Neural progenitor cell (in vitro differentiated cells): ENCODE measurements at regions not wholly inside any gene's neighbourhood (a gene's known extent, or its start where the extent isn't known, plus 50 kb on each side); places are given as distances from the start of the nearest gene placed in this dataset.

Source experiments
- DNase-seq: peaks from one replicate; pipeline ENCODE4 v3.0.0-alpha.2; 2016; ENCODE audit warnings: low spot score
- H2AFZ ChIP-seq: fragments of 200-600 bp; sonication (generic); replicated peaks from 2 replicates; pipeline ENCODE4 v1.6.1; 2016; ENCODE audit warnings: antibody characterized with exemption
- H3F3A ChIP-seq: fragments of 200-600 bp; sonication (generic); 2 replicates; pipeline ENCODE4 v1.6.1; 2016; ENCODE audit warnings: antibody characterized with exemption, low read depth
- H3K27ac ChIP-seq: fragments of 200-600 bp; sonication (generic); 2 replicates; pipeline ENCODE4 v1.5.1; 2016; ENCODE audit warnings: mild to moderate bottlenecking
- H3K27me3 ChIP-seq: fragments of 200-600 bp; sonication (generic); 2 replicates; pipeline ENCODE4 v1.6.1; 2016; ENCODE audit warnings: mild to moderate bottlenecking, moderate library complexity
- H3K36me3 ChIP-seq: fragments of 200-600 bp; sonication (generic); 2 replicates; pipeline ENCODE4 v1.5.1; 2016
- H3K4me1 ChIP-seq: fragments of 200-600 bp; sonication (generic); 2 replicates; pipeline ENCODE4 v1.6.1; 2016; ENCODE audit warnings: mixed run types
- H3K4me2 ChIP-seq: fragments of 200-600 bp; sonication (generic); 2 replicates; pipeline ENCODE4 v1.6.1; 2016
- H3K4me3 ChIP-seq: fragments of 200-600 bp; sonication (generic); 2 replicates; pipeline ENCODE4 v1.5.1; 2016
- H3K79me2 ChIP-seq: fragments of 200-600 bp; sonication (generic); 2 replicates; pipeline ENCODE4 v1.6.1; 2016; ENCODE audit warnings: low read depth
- H3K9ac ChIP-seq: fragments of 200-600 bp; sonication (generic); 2 replicates; pipeline ENCODE4 v1.6.1; 2016
- H3K9me3 ChIP-seq: fragments of 200-600 bp; sonication (generic); 2 replicates; pipeline ENCODE4 v1.5.1; 2016; ENCODE audit warnings: low read depth
- H4K20me1 ChIP-seq: fragments of 200-600 bp; sonication (generic); 2 replicates; pipeline ENCODE4 v1.6.1; 2016; ENCODE audit warnings: low read depth
- H3K27ac Mint-ChIP-seq: 3 replicates; pipeline ENCODE4 v1.8.0; 2021; ENCODE audit warnings: mixed read lengths
- H3K27me3 Mint-ChIP-seq: 2 replicates; pipeline ENCODE4 v1.8.0; 2022; ENCODE audit warnings: low read depth, mild to moderate bottlenecking, inconsistent platforms, moderate library complexity, mixed read lengths; ENCODE audit not compliant: insufficient read depth
- H3K36me3 Mint-ChIP-seq: 3 replicates; pipeline ENCODE4 v1.8.0; 2021; ENCODE audit warnings: mixed read lengths
- H3K4me1 Mint-ChIP-seq: 3 replicates; pipeline ENCODE4 v1.8.0; 2021; ENCODE audit warnings: mixed read lengths
- H3K4me3 Mint-ChIP-seq: 3 replicates; pipeline ENCODE4 v1.8.0; 2021; ENCODE audit warnings: mild to moderate bottlenecking, moderate library complexity, mixed read lengths
- H3K9me3 Mint-ChIP-seq: 3 replicates; pipeline ENCODE4 v1.8.0; 2020; ENCODE audit warnings: mixed read lengths
- EZH2 ChIP-seq: fragments of 200-600 bp; sonication (generic); IDR thresholded peaks from 2 replicates; pipeline ENCODE4 v1.6.1; 2017; ENCODE audit warnings: antibody characterized with exemption, mild to moderate bottlenecking, moderate library complexity
- EZH2phosphoT487 ChIP-seq: fragments of 200-600 bp; sonication (generic); IDR thresholded peaks from 2 replicates; pipeline ENCODE4 v1.6.1; 2017; ENCODE audit warnings: antibody characterized with exemption
- TF ChIP-seq, protein P1 (sequence below): fragments of 200-600 bp; sonication (generic); IDR thresholded peaks from 2 replicates; pipeline ENCODE4 v1.5.1; 2017; ENCODE audit warnings: antibody characterized with exemption, mild to moderate bottlenecking

DNA sequence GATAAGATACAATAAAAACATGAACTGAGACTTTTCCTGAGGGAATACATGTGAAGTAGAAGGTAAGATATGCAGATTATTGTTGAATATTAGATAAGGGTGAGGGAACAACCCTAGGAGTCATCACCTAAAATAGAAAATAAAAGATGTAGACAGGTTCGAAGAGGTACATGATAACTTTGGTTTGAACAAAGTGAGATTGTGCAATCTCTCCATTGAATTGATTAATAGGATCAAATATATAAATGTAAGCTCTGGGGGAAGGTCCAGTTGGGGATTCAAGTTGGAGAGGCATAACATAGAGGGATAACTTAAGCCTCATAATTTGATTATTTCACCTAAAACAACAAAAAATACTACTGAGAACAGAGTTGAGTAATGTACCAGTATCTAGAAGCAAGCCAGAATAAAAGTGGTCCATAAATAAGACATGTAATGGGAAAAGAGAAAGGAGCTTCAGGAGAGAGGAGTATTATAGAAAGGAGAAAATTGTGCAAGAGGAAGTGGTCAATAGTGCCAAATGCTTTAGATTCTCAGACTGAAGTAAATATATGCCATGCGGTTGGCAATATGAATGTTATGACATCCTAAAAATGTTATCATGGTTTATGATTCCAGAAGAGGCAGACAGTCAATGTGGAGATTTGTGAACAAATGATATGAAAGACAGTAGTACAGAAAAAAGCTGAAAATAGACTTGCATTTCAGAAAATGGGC, 282.3 kb upstream of the CHRM2 start:
- H3K9me3 Mint-ChIP-seq: no peaks in the 10 kb centered on the region
- Histone ChIP-seq H3K4me1 (no peaks in the 10 kb centered on the region), H2AFZ (no peak overlapping the region), H3K36me3 (no peaks in the 10 kb centered on the region), H3K4me3 (no peak overlapping the region), H3K79me2 (no peaks in the 10 kb centered on the region), H4K20me1 (no peaks in the 10 kb centered on the region), H3K9ac (no peak overlapping the region), H3K9me3 (no peaks in the 10 kb centered on the region), H3K27me3 (no peaks in the 10 kb centered on the region), H3K27ac (no peak overlapping the region), H3K4me2 (no peak overlapping the region), H3F3A (no peaks in the 10 kb centered on the region)
- no peaks in the 10 kb centered on the region for H3K4me1 Mint-ChIP-seq
- no peak overlapping the region for H3K27ac Mint-ChIP-seq
- no peak overlapping the region for H3K4me3 Mint-ChIP-seq
- no peaks in the 10 kb centered on the region for H3K27me3 Mint-ChIP-seq
- no peak for DNase-seq
- no peaks in the 10 kb centered on the region for H3K36me3 Mint-ChIP-seq
- TF ChIP-seq, protein P1, sequence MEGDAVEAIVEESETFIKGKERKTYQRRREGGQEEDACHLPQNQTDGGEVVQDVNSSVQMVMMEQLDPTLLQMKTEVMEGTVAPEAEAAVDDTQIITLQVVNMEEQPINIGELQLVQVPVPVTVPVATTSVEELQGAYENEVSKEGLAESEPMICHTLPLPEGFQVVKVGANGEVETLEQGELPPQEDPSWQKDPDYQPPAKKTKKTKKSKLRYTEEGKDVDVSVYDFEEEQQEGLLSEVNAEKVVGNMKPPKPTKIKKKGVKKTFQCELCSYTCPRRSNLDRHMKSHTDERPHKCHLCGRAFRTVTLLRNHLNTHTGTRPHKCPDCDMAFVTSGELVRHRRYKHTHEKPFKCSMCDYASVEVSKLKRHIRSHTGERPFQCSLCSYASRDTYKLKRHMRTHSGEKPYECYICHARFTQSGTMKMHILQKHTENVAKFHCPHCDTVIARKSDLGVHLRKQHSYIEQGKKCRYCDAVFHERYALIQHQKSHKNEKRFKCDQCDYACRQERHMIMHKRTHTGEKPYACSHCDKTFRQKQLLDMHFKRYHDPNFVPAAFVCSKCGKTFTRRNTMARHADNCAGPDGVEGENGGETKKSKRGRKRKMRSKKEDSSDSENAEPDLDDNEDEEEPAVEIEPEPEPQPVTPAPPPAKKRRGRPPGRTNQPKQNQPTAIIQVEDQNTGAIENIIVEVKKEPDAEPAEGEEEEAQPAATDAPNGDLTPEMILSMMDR: no peak
- TF ChIP-seq EZH2 (no peak), EZH2phosphoT487 (no peak)

DNA sequence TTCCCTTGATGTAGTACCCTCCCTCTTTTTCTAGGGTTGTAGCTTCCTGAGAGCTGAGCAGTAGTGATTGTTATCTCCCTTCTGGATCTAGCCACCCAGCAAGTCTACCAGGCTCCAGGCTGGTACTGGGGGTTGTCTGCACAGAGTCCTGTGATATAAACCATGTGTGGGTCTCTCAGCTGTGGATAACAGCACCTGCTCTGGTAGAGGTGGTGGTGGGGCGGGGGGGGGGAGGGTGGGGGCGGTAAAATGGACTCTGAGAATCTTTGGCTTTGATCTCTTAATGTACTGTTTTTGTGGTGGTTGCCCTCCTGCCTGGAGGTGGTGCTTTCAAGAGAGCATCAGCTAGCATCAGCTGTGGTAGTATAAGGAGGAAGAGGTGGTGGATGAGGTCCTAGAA, 302.0 kb upstream of the CHRM2 start:
- H3F3A ChIP-seq: no peaks in the 10 kb centered on the region
- Mint-ChIP-seq H3K4me1 (no peaks in the 10 kb centered on the region), H3K4me3 (no peak overlapping the region), H3K27me3 (no peaks in the 10 kb centered on the region), H3K36me3 (no peaks in the 10 kb centered on the region), H3K27ac (no peak overlapping the region), H3K9me3 (peaks cover 2% of the 10 kb centered on the region)
- no peak overlapping the region for H3K27ac ChIP-seq
- H2AFZ ChIP-seq: no peak overlapping the region
- no peaks in the 10 kb centered on the region for H3K4me1 ChIP-seq
- TF ChIP-seq, protein P1: no peak
- TF ChIP-seq EZH2phosphoT487: no peak
- no peak for TF ChIP-seq EZH2
- no peak overlapping the region for H3K4me3 ChIP-seq
- DNase-seq: no peak
- no peaks in the 10 kb centered on the region for H3K9me3 ChIP-seq
- no peaks in the 10 kb centered on the region for H3K79me2 ChIP-seq
- no peaks in the 10 kb centered on the region for H4K20me1 ChIP-seq
- no peaks in the 10 kb centered on the region for H3K36me3 ChIP-seq
- H3K9ac ChIP-seq: no peak overlapping the region
- no peaks in the 10 kb centered on the region for H3K27me3 ChIP-seq
- no peak overlapping the region for H3K4me2 ChIP-seq

DNA sequence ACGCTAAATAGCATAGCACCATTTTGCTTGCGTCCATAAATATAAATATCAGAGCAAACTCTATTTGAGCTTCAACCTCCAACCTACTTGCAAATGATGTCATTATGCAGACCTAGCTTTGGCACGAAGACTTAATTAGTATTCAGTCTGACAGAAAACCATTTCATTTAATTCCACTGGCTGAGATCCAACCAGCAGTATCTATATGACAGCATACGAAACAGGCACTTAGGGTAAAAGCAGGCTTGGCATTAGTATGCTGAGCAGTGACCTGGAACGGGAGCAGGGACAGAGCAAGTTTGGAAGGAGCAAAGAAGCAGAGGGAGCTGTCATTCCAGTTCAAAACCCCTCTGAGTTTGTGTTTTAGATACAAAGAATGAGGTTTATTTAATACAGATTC, 312.5 kb upstream of the CHRM2 start:
- H3K4me3 ChIP-seq: no peak overlapping the region
- no peaks in the 10 kb centered on the region for H4K20me1 ChIP-seq
- Mint-ChIP-seq H3K4me1 (peaks cover 22% of the 10 kb centered on the region), H3K9me3 (no peaks in the 10 kb centered on the region), H3K4me3 (peak overlapping the region; percentile 66), H3K36me3 (no peaks in the 10 kb centered on the region), H3K27me3 (peaks cover 3% of the 10 kb centered on the region), H3K27ac (peak overlapping the region; percentile 22)
- H3K9ac ChIP-seq: no peak overlapping the region
- H3F3A ChIP-seq: no peaks in the 10 kb centered on the region
- no peak overlapping the region for H3K4me2 ChIP-seq
- H3K79me2 ChIP-seq: no peaks in the 10 kb centered on the region
- no peak overlapping the region for H2AFZ ChIP-seq
- peak; percentile 2 for DNase-seq
- H3K9me3 ChIP-seq: no peaks in the 10 kb centered on the region
- TF ChIP-seq, protein P1: no peak
- TF ChIP-seq EZH2phosphoT487 (no peak), EZH2 (no peak)
- H3K36me3 ChIP-seq: no peaks in the 10 kb centered on the region
- H3K27me3 ChIP-seq: no peaks in the 10 kb centered on the region
- no peaks in the 10 kb centered on the region for H3K4me1 ChIP-seq
- H3K27ac ChIP-seq: no peak overlapping the region
